ENCODE measurements at regions not wholly inside any gene's neighbourhood (a gene's known extent, or its start where the extent isn't known, plus 50 kb on each side); places are given as distances from the start of the nearest gene placed in this dataset.

DNA sequence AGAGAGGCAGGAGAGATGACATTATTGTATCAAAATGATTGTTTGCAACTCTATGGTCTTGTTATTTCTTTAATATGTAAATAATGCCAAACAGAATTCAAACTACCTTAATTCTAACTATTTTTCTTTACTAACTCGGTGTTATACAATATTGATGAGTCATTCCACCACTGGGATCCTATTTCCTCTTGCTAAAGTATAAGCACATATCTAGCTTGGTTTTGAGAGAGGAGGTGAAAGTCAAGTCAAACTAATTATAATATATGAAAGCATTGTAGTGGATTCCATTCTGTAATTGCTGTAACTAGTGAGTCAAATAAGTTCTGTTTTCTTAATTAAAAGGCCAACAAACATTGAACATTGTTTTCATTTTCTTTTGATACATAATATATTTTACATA, 837.6 kb downstream of the PDHA2 start:
- 66 to 77% methylated on average over 1 of the region's 1 CpG for WGBS, 2 donors
- no peak for DNase-seq
- intact Hi-C loops (cut with DNase I), result no loop called here
- Histone ChIP-seq H3K4me3 (replicated peaks in 1 of 3) (no peak overlapping the region), H3K4me1 (no peaks in the 10 kb centered on the region), H3K9me3 (no peaks in the 10 kb centered on the region), H3K27ac (no peak overlapping the region), H3K27me3 (no peaks in the 10 kb centered on the region), H3K36me3 (no peaks in the 10 kb centered on the region)
- TF ChIP-seq, protein P1, sequence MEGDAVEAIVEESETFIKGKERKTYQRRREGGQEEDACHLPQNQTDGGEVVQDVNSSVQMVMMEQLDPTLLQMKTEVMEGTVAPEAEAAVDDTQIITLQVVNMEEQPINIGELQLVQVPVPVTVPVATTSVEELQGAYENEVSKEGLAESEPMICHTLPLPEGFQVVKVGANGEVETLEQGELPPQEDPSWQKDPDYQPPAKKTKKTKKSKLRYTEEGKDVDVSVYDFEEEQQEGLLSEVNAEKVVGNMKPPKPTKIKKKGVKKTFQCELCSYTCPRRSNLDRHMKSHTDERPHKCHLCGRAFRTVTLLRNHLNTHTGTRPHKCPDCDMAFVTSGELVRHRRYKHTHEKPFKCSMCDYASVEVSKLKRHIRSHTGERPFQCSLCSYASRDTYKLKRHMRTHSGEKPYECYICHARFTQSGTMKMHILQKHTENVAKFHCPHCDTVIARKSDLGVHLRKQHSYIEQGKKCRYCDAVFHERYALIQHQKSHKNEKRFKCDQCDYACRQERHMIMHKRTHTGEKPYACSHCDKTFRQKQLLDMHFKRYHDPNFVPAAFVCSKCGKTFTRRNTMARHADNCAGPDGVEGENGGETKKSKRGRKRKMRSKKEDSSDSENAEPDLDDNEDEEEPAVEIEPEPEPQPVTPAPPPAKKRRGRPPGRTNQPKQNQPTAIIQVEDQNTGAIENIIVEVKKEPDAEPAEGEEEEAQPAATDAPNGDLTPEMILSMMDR (IDR thresholded peaks at IDR 0.05), result no peak
- TF ChIP-seq POLR2A (IDR thresholded peaks at IDR 0.05), result no peak

- Histone ChIP-seq H3K9me3 (no peaks in the 10 kb centered on the region), H3K4me1 (no peaks in the 10 kb centered on the region), H3K27me3 (no peaks in the 10 kb centered on the region), H3K4me3 (replicated peaks in 1 of 3) (no peak overlapping the region), H3K36me3 (no peaks in the 10 kb centered on the region), H3K27ac (no peak overlapping the region)
- no peak for DNase-seq
- intact Hi-C loops (cut with DNase I), result no loop called here
- TF ChIP-seq POLR2A (IDR thresholded peaks at IDR 0.05), result no peak
- TF ChIP-seq, protein P1 (IDR thresholded peaks at IDR 0.05), result no peak
Measured at GRCh38 chr4:96681218-96681617, 841.3 kb downstream of the PDHA2 start.

DNA sequence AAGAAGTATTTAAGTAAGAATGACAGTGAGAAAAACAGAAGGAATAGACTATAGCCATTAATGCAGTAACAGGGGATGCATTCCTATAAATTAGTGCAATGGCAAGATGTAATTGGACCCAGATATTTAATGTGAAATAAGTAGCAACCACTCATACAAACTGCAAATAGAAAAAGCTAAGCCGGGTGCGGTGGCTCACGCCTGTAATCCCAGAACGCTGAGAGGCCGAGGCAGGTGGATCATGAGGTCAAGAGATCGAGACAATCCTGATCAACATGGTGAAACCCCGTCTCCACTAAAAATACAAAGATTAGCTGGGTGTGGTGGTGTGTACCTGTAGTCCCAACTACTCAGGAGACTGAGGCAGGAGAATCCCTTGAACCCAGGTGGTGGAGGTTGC, 845.8 kb downstream of the PDHA2 start:
- H3K36me3 ChIP-seq, result no peaks in the 10 kb centered on the region
- no peak for TF ChIP-seq POLR2A (IDR thresholded peaks at IDR 0.05)
- TF ChIP-seq, protein P1 (IDR thresholded peaks at IDR 0.05), result no peak
- DNase-seq, result no peak
- 92 to 97% methylated on average over 7 of the region's 7 CpGs for WGBS, 2 donors
- no peaks in the 10 kb centered on the region for H3K9me3 ChIP-seq
- no peak overlapping the region for H3K27ac ChIP-seq
- intact Hi-C loops (cut with DNase I), result no loop called here
- H3K27me3 ChIP-seq, result no peaks in the 10 kb centered on the region
- H3K4me1 ChIP-seq, result no peaks in the 10 kb centered on the region
- no peak overlapping the region for H3K4me3 ChIP-seq (replicated peaks in 1 of 3)

- no peaks in the 10 kb centered on the region for H3K9me3 ChIP-seq
- intact Hi-C loops (cut with DNase I), result no loop called here
- no peaks in the 10 kb centered on the region for H3K4me1 ChIP-seq
- no peak overlapping the region for H3K4me3 ChIP-seq (replicated peaks in 1 of 3)
- TF ChIP-seq, protein P1 (IDR thresholded peaks at IDR 0.05), result no peak
- no peak for TF ChIP-seq POLR2A (IDR thresholded peaks at IDR 0.05)
- no peak overlapping the region for H3K27ac ChIP-seq
- H3K36me3 ChIP-seq, result no peaks in the 10 kb centered on the region
- WGBS, 2 donors, result 85 to 92% methylated on average over 5 of the region's 5 CpGs
- DNase-seq, result no peak
- no peaks in the 10 kb centered on the region for H3K27me3 ChIP-seq
Measured at GRCh38 chr4:96691521-96691920, 851.6 kb downstream of the PDHA2 start.

DNA sequence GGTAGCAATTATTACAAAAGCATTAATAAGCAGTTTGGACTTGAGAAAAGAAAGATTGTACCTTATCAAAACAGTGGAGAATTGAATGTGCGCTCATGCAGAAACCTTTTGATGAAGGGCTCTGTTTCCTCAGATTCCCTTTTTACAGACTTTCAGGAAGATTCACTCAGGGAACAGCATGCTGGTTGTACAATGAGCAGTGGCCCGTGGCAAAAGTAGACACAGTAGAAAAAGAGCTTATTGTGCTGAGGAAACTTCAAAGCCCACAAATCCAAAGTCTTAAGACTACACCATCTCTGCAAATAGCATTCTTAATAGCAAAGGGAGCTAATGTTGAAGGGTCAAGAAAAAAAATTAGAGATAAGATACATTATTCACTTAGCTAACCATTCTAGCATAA, 858.9 kb downstream of the PDHA2 start:
- TF ChIP-seq, protein P1 (IDR thresholded peaks at IDR 0.05), result no peak
- no peak for TF ChIP-seq POLR2A (IDR thresholded peaks at IDR 0.05)
- H3K9me3 ChIP-seq, result no peaks in the 10 kb centered on the region
- H3K36me3 ChIP-seq, result no peaks in the 10 kb centered on the region
- 22 to 26% methylated on average over 2 of the region's 2 CpGs for WGBS, 2 donors
- DNase-seq, result peak; percentile 69 to 71
- H3K4me1 ChIP-seq, result peaks cover 8 to 15% of the 10 kb centered on the region in 2 donors
- intact Hi-C loops (cut with DNase I), result no loop called here
- H3K27ac ChIP-seq, result peak overlapping the region in 1 of 3 donors; percentile 21
- H3K27me3 ChIP-seq, result no peaks in the 10 kb centered on the region
- no peak overlapping the region for H3K4me3 ChIP-seq (replicated peaks in 1 of 3)
